ENCODE measurements at regions not wholly inside any gene's neighbourhood (a gene's known extent, or its start where the extent isn't known, plus 50 kb on each side); places are given as distances from the start of the nearest gene placed in this dataset.

- Mint-ChIP-seq H3K36me3 (ENCODE audit: low read depth) (no peaks in the 10 kb centered on the region), H3K4me3 (no peak overlapping the region), H3K27me3 (ENCODE audit: low read depth) (peaks cover 4% of the 10 kb centered on the region), H3K4me1 (ENCODE audit: low read depth) (peaks cover 11% of the 10 kb centered on the region), H3K9me3 (ENCODE audit: insufficient read depth) (no peaks in the 10 kb centered on the region), H3K27ac (no peak overlapping the region)
- DNase-seq (no peak), ATAC-seq (no peak)
- POLR2A ChIA-PET = no interaction called here
- CTCF ChIA-PET = no interaction called here
Observed at GRCh38 chr4:17091104-17091503, 192.7 kb upstream of the LDB2 start.

DNA sequence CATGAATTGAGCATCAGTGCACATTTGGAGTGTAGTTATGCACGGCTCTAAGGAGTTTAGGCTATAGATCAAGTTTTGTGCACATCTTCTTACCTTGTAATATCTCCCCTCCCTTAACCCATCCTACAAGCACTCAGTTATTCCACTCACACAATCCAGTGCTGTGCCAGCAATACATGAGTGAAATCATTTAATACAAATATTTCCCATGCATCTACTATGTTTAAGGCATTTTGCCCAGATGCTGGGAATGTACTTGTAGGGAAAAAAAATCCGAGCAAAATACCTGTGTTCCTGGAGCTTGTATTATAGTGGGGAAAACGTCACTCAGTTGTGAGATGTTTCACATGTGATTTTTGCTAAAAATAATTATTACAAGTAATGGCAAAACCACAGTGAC, 191.6 kb upstream of the LDB2 start:
- Mint-ChIP-seq H3K4me3 (no peak overlapping the region), H3K36me3 (ENCODE audit: low read depth) (no peaks in the 10 kb centered on the region), H3K27ac (no peak overlapping the region), H3K9me3 (ENCODE audit: insufficient read depth) (no peaks in the 10 kb centered on the region), H3K27me3 (ENCODE audit: low read depth) (peaks cover 4% of the 10 kb centered on the region), H3K4me1 (ENCODE audit: low read depth) (peaks cover 11% of the 10 kb centered on the region)
- no peak for ATAC-seq
- ChIA-PET CTCF (no interaction called here), POLR2A (no interaction called here)
- DNase-seq = no peak

- no peaks in the 10 kb centered on the region for H3K36me3 Mint-ChIP-seq (ENCODE audit: low read depth)
- POLR2A ChIA-PET = no interaction called here
- CTCF ChIA-PET = no interaction called here
- no peaks in the 10 kb centered on the region for H3K9me3 Mint-ChIP-seq (ENCODE audit: insufficient read depth)
- DNase-seq = no peak
- no peaks in the 10 kb centered on the region for H3K27me3 Mint-ChIP-seq (ENCODE audit: low read depth)
- H3K27ac Mint-ChIP-seq = no peak overlapping the region
- no peaks in the 10 kb centered on the region for H3K4me1 Mint-ChIP-seq (ENCODE audit: low read depth)
- no peak overlapping the region for H3K4me3 Mint-ChIP-seq
- ATAC-seq = no peak
Observed at GRCh38 chr4:17085416-17085815, 187.0 kb upstream of the LDB2 start.

- no peak overlapping the region for H3K27ac Mint-ChIP-seq
- no peak overlapping the region for H3K4me3 Mint-ChIP-seq
- no peaks in the 10 kb centered on the region for H3K4me1 Mint-ChIP-seq (ENCODE audit: low read depth)
- DNase-seq (no peak), ATAC-seq (no peak)
- no peaks in the 10 kb centered on the region for H3K36me3 Mint-ChIP-seq (ENCODE audit: low read depth)
- H3K27me3 Mint-ChIP-seq (ENCODE audit: low read depth) = no peaks in the 10 kb centered on the region
- POLR2A ChIA-PET = no interaction called here
- H3K9me3 Mint-ChIP-seq (ENCODE audit: insufficient read depth) = no peaks in the 10 kb centered on the region
- CTCF ChIA-PET = interaction anchor here (0.6 kb wide), 1 partner anchor 169 kb away, joined by 3 read pairs; no protein-coding TSS in a partner anchor
Observed at GRCh38 chr4:17082186-17082585, 183.7 kb upstream of the LDB2 start.

GRCh38 chr4:17081179-17081578, 182.7 kb upstream of the LDB2 start:
- Mint-ChIP-seq H3K4me1 (ENCODE audit: low read depth) (no peaks in the 10 kb centered on the region), H3K27ac (no peak overlapping the region), H3K4me3 (no peak overlapping the region), H3K36me3 (ENCODE audit: low read depth) (no peaks in the 10 kb centered on the region), H3K27me3 (ENCODE audit: low read depth) (no peaks in the 10 kb centered on the region), H3K9me3 (ENCODE audit: insufficient read depth) (no peaks in the 10 kb centered on the region)
- DNase-seq (no peak), ATAC-seq (no peak)
- CTCF ChIA-PET = no interaction called here
- POLR2A ChIA-PET = no interaction called here

GRCh38 chr4:17077105-17077504, 178.7 kb upstream of the LDB2 start:
- POLR2A ChIA-PET = no interaction called here
- H3K9me3 Mint-ChIP-seq (ENCODE audit: insufficient read depth) = no peaks in the 10 kb centered on the region
- ATAC-seq = no peak
- DNase-seq = no peak
- H3K27me3 Mint-ChIP-seq (ENCODE audit: low read depth) = no peaks in the 10 kb centered on the region
- H3K27ac Mint-ChIP-seq = no peak overlapping the region
- CTCF ChIA-PET = no interaction called here
- H3K36me3 Mint-ChIP-seq (ENCODE audit: low read depth) = no peaks in the 10 kb centered on the region
- no peak overlapping the region for H3K4me3 Mint-ChIP-seq
- H3K4me1 Mint-ChIP-seq (ENCODE audit: low read depth) = no peaks in the 10 kb centered on the region

DNA sequence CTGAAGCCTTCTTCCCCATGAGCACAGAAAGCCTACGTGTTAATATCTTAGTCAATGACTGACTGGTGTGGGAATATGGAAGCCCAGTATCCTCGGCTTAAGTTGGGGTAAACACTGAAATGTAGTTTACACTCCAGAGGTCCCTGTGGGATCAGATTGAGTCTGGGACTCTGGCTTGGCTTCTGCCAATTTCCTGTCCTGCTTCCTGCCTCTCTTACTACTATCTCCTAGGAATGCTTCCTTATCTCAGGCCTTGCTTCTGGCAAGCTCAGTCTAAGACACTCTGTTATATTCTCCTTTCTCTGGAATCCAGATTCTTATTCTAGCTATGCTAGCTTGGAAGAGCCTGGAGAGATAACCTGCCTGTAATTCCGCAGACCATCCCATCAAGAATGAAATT, 174.0 kb upstream of the LDB2 start:
- ChIA-PET POLR2A (no interaction called here), CTCF (interaction anchor here (0.5 kb wide), 1 partner anchor 822 kb away, joined by 3 read pairs; no protein-coding TSS in a partner anchor)
- H3K4me1 Mint-ChIP-seq (ENCODE audit: low read depth) = no peaks in the 10 kb centered on the region
- no peaks in the 10 kb centered on the region for H3K27me3 Mint-ChIP-seq (ENCODE audit: low read depth)
- no peak overlapping the region for H3K4me3 Mint-ChIP-seq
- no peaks in the 10 kb centered on the region for H3K36me3 Mint-ChIP-seq (ENCODE audit: low read depth)
- ATAC-seq (no peak), DNase-seq (no peak)
- no peaks in the 10 kb centered on the region for H3K9me3 Mint-ChIP-seq (ENCODE audit: insufficient read depth)
- no peak overlapping the region for H3K27ac Mint-ChIP-seq

DNA sequence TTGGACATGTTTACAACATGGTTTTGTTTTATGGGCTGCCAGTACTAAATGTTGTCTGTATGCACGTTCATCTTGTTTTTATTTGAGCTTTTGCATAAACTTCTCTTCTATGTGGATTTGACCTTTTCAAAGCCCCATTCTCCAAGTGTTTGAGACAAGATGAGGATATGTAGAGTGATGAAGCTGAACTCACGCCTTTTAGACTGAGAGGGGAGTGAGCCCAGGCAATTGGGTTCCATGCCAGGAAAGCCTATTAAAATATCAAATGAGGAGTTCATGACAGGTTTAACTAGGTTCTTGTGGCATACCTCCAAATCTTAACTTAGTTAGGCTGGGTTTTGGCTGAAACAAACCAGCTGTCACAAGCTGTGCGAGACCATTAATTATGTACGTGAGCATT, 170.4 kb upstream of the LDB2 start:
- Mint-ChIP-seq H3K27ac (no peak overlapping the region), H3K9me3 (ENCODE audit: insufficient read depth) (no peaks in the 10 kb centered on the region), H3K4me3 (no peak overlapping the region), H3K27me3 (ENCODE audit: low read depth) (peaks cover 2% of the 10 kb centered on the region), H3K4me1 (ENCODE audit: low read depth) (no peaks in the 10 kb centered on the region), H3K36me3 (ENCODE audit: low read depth) (no peaks in the 10 kb centered on the region)
- POLR2A ChIA-PET = no interaction called here
- CTCF ChIA-PET = no interaction called here
- ATAC-seq = no peak
- DNase-seq = no peak

DNA sequence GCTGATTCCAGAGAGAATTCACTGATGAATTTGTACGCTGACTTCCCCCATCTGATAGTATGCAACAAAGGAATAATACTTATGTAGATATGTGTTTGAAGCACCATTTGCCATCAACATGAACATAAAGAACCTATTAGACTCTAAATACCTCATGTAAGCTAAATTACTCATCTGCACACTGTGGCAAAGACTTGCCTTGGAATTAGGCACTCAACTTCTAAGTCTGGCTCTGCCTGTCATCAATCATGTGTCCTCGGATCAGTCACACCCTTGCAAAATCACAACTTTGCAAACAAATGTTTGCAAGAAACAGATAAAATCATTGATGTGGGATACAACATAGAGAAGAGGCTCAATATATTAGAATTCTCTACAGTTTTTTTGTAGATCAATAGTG, 169.9 kb upstream of the LDB2 start:
- Mint-ChIP-seq H3K36me3 (ENCODE audit: low read depth) (no peaks in the 10 kb centered on the region), H3K4me1 (ENCODE audit: low read depth) (no peaks in the 10 kb centered on the region), H3K27me3 (ENCODE audit: low read depth) (peaks cover 2% of the 10 kb centered on the region), H3K4me3 (no peak overlapping the region), H3K9me3 (ENCODE audit: insufficient read depth) (no peaks in the 10 kb centered on the region), H3K27ac (no peak overlapping the region)
- POLR2A ChIA-PET = no interaction called here
- DNase-seq (no peak), ATAC-seq (no peak)
- CTCF ChIA-PET = no interaction called here

- POLR2A ChIA-PET = no interaction called here
- Mint-ChIP-seq H3K36me3 (ENCODE audit: low read depth) (no peaks in the 10 kb centered on the region), H3K27me3 (ENCODE audit: low read depth) (peaks cover 2% of the 10 kb centered on the region), H3K9me3 (ENCODE audit: insufficient read depth) (no peaks in the 10 kb centered on the region), H3K27ac (no peak overlapping the region), H3K4me3 (no peak overlapping the region), H3K4me1 (ENCODE audit: low read depth) (no peaks in the 10 kb centered on the region)
- no peak for ATAC-seq
- CTCF ChIA-PET = no interaction called here
- DNase-seq = no peak
Observed at GRCh38 chr4:17066972-17067371, 168.5 kb upstream of the LDB2 start.

DNA sequence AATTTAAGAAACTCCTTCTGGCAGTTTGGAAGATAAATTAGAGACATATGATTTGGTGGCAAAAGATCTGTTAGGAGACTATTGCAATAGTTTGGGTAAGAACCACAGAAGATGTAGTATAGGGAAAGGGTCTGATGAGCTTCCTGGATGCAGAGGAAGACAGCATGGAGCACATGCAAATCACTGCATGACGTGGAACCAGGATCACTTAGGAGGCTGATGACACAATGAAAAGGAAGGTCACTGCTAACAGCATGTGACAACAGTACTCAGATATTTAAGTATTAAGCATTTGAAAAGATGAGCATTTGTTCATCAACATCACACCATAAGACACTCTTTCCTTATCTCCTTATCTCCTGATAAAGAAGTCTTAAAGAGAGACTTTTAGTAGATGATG, 167.8 kb upstream of the LDB2 start:
- ATAC-seq (no peak), DNase-seq (no peak)
- Mint-ChIP-seq H3K4me3 (no peak overlapping the region), H3K9me3 (ENCODE audit: insufficient read depth) (no peaks in the 10 kb centered on the region), H3K27ac (no peak overlapping the region), H3K27me3 (ENCODE audit: low read depth) (peaks cover 2% of the 10 kb centered on the region), H3K4me1 (ENCODE audit: low read depth) (no peaks in the 10 kb centered on the region), H3K36me3 (ENCODE audit: low read depth) (no peaks in the 10 kb centered on the region)
- CTCF ChIA-PET = no interaction called here
- POLR2A ChIA-PET = no interaction called here

GRCh38 chr4:17065821-17066220, 167.4 kb upstream of the LDB2 start:
- H3K4me1 Mint-ChIP-seq (ENCODE audit: low read depth) = no peaks in the 10 kb centered on the region
- H3K27ac Mint-ChIP-seq = no peak overlapping the region
- ATAC-seq (no peak), DNase-seq (no peak)
- CTCF ChIA-PET = no interaction called here
- H3K9me3 Mint-ChIP-seq (ENCODE audit: insufficient read depth) = no peaks in the 10 kb centered on the region
- peaks cover 2% of the 10 kb centered on the region for H3K27me3 Mint-ChIP-seq (ENCODE audit: low read depth)
- H3K4me3 Mint-ChIP-seq = no peak overlapping the region
- no peaks in the 10 kb centered on the region for H3K36me3 Mint-ChIP-seq (ENCODE audit: low read depth)
- POLR2A ChIA-PET = no interaction called here

DNA sequence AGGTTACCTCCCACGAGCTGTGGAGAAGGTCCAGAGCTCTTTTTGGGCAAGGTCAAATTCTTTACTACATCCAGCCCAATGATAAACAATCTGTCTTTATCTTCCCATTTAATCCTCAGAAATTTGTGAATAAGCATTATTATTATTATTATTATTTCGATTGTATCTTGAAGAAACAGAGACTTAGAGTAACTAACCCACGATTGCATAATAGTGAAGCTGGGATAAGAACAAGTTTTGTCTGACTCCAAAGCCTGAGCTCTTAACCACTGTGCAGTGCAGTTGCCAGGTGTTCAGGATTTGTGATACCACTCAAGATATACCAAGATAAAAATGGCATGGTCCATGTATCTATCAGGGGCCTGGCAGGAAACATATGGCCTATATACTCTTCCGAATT, 166.5 kb upstream of the LDB2 start:
- H3K9me3 Mint-ChIP-seq (ENCODE audit: insufficient read depth) = no peaks in the 10 kb centered on the region
- POLR2A ChIA-PET = no interaction called here
- DNase-seq (no peak), ATAC-seq (no peak)
- H3K4me1 Mint-ChIP-seq (ENCODE audit: low read depth) = no peaks in the 10 kb centered on the region
- no peaks in the 10 kb centered on the region for H3K36me3 Mint-ChIP-seq (ENCODE audit: low read depth)
- CTCF ChIA-PET = no interaction called here
- no peak overlapping the region for H3K27ac Mint-ChIP-seq
- H3K27me3 Mint-ChIP-seq (ENCODE audit: low read depth) = peaks cover 2% of the 10 kb centered on the region
- H3K4me3 Mint-ChIP-seq = no peak overlapping the region

Measured in activated CD8-positive, alpha-beta T cell treated with anti-CD3 and anti-CD28 coated beads, Interleukin-2, amount 10 ng/mL, durations not matched to agents 7 days and 5 days (primary cell).